ENCODE measurements at regions not wholly inside any gene's neighbourhood (a gene's known extent, or its start where the extent isn't known, plus 50 kb on each side); places are given as distances from the start of the nearest gene placed in this dataset.

DNA sequence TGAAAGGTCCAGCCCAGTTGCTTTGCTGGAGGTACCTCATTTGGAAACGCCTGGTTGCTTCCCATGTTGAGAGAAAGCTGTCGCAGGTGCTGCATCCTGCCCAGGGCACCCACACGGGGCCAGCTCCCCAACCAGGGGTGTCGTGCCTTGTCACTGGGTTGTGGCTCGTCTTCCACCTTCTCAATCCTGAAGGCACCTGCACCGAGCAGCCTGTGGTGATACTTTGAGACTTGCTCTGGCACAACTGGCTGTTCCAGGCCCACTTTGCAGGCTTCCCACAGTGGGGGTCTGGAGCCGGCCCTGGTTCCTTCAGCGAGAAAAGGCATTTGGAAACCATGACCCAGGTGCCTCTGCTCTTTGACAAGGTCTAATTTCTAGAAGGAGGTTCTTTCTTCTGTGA lies 197.3 kb upstream of the PPP2R2D start:
- DNase-seq = no peak
- Histone ChIP-seq H3K9me3 (no peaks in the 10 kb centered on the region), H3K27me3 (no peaks in the 10 kb centered on the region), H3K36me3 (no peaks in the 10 kb centered on the region), H3K4me1 (no peaks in the 10 kb centered on the region), H3K4me3 (ENCODE audit: low read depth, low read length) (no peak overlapping the region)
- TF ChIP-seq, protein P1, sequence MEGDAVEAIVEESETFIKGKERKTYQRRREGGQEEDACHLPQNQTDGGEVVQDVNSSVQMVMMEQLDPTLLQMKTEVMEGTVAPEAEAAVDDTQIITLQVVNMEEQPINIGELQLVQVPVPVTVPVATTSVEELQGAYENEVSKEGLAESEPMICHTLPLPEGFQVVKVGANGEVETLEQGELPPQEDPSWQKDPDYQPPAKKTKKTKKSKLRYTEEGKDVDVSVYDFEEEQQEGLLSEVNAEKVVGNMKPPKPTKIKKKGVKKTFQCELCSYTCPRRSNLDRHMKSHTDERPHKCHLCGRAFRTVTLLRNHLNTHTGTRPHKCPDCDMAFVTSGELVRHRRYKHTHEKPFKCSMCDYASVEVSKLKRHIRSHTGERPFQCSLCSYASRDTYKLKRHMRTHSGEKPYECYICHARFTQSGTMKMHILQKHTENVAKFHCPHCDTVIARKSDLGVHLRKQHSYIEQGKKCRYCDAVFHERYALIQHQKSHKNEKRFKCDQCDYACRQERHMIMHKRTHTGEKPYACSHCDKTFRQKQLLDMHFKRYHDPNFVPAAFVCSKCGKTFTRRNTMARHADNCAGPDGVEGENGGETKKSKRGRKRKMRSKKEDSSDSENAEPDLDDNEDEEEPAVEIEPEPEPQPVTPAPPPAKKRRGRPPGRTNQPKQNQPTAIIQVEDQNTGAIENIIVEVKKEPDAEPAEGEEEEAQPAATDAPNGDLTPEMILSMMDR (IDR thresholded peaks at IDR 0.05; ENCODE audit: low read depth, low read length) = no peak

DNA sequence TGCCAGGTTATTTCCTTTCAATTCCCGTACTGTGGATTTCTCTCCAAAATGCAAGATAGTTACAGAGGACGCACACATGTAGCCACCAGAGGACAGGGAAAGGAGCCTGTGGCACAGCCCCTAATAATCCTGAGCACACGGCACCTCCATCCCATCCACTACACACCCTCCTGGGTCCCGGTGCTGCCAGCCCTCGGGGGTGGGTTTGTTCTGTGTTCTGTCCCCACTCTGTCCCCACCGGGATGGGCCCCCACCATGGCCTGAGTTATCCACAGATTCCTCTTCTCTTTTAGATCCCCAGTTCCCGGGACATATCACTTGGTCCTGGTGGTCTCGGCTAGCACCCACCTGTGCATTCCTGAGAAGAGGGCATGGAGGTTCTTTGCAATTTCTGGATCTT lies 196.9 kb upstream of the PPP2R2D start:
- no peak for DNase-seq
- Histone ChIP-seq H3K4me1 (no peaks in the 10 kb centered on the region), H3K27me3 (no peaks in the 10 kb centered on the region), H3K36me3 (no peaks in the 10 kb centered on the region), H3K9me3 (no peaks in the 10 kb centered on the region), H3K4me3 (ENCODE audit: low read depth, low read length) (no peak overlapping the region)
- TF ChIP-seq, protein P1 (IDR thresholded peaks at IDR 0.05; ENCODE audit: low read depth, low read length) = no peak

DNA sequence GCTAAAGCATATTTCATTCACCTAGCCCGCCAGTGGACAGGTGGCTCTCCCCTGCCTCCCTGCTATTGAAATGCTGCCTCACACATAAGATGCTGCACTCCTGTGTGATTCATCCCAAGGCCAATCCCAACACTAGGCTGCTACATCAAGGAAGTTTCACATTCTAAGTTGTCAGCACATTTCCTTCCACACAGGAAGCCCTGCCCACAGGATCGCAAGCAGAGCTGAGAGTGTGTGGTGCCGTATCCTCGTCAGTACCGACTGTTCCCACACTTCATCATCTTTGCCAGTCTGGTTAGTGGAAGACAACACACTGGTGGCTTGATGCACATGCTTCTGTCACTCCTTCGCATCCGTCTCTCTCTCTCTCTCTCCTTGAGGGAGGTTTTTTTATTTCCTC lies 194.3 kb upstream of the PPP2R2D start:
- no peak for DNase-seq
- Histone ChIP-seq H3K4me3 (ENCODE audit: low read depth, low read length) (no peak overlapping the region), H3K27me3 (no peaks in the 10 kb centered on the region), H3K36me3 (no peaks in the 10 kb centered on the region), H3K4me1 (no peaks in the 10 kb centered on the region), H3K9me3 (no peaks in the 10 kb centered on the region)
- TF ChIP-seq, protein P1 (IDR thresholded peaks at IDR 0.05; ENCODE audit: low read depth, low read length) = no peak

DNA sequence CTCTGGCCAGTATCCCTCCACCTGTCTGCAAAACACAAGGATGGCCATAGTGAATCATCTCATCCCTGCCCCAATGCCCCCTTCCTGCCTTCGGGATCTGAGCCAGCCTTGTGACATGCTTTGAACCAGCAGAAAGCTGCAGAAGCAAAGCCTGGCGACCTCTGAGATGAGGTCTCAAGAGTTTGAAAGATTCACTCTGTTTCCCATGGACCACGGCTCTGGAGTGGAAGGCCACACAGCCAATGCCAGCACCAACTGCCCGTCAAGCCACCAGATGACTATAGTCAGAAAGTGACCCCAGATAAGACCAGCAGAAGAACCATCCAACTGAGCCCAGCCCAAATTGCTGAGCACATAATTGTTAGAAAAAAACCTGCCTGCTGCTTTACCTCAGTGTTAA lies 193.9 kb upstream of the PPP2R2D start:
- H3K9me3 ChIP-seq = no peaks in the 10 kb centered on the region
- H3K36me3 ChIP-seq = no peaks in the 10 kb centered on the region
- H3K4me1 ChIP-seq = no peaks in the 10 kb centered on the region
- DNase-seq = no peak
- H3K27me3 ChIP-seq = no peaks in the 10 kb centered on the region
- TF ChIP-seq, protein P1 (IDR thresholded peaks at IDR 0.05; ENCODE audit: low read depth, low read length) = no peak
- H3K4me3 ChIP-seq (ENCODE audit: low read depth, low read length) = no peak overlapping the region

DNA sequence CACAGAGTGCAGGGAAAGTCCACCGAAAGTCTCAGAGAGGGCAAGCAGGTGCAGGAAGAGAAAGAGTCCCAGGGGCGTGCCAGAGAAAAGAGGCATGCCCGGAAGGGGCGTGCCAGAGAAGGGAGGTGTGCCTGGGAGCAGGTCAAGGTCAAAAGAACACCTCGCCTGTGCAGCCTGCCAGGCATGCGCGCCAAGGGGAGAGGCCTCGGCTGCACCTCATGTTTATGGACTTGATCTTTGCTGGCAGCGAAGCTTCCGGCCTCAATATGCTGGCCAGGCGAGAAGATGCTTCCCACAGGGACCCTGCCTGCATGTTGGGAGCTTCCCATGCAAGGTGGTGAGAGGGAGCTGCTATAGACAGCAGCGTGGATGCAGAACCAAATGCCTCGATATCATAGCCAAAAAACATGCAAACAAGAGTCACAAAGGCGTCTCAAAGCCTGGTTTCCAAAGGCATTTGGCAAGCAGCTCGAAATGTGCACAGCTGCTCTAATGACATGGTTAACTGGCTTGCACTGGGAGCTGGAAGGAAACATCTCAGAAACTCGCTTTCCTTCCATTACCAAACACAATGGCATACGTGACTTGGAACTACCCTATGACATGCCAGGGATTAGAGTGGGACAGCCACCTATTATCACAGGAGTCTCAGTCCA lies 192.5 kb upstream of the PPP2R2D start:
- no peak for DNase-seq
- no peaks in the 10 kb centered on the region for H3K4me1 ChIP-seq
- H3K27me3 ChIP-seq = no peaks in the 10 kb centered on the region
- no peaks in the 10 kb centered on the region for H3K36me3 ChIP-seq
- H3K4me3 ChIP-seq (ENCODE audit: low read depth, low read length) = no peak overlapping the region
- no peaks in the 10 kb centered on the region for H3K9me3 ChIP-seq
- TF ChIP-seq, protein P1 (IDR thresholded peaks at IDR 0.05; ENCODE audit: low read depth, low read length) = no peak

DNA sequence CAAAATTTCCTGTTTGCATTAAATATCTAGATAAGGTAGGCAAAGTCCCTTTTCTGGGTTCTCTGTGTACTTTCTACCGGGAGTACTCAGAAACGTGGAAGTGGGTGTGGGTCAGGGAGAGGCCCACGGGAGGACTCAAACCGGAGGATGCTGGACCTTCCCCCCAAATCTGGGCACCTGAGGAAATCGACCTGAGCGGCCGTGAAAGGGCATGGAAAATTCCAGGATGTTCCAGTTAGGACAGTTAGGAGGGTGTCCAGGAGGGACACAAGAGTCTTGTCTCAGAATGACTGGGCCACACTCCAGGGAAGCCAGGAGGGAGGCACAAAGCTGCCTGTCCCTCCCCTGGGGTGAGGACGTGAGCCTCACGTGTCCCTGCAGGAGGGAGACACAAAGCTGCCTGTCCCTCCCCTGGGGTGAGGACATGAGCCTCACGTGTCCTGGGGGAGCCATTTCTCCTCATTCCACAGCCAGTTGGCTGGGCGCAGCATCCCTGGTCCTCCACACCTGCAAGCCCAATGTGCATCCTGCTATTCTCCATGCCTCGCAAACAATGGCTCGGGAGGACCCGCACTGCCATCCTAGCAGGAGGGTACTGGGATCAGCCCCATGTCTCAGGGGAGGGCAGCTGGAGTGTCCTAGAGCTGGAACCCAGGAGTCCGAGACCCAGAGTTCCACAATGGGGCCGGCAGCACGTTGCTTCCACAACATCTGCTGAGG lies 190.5 kb upstream of the PPP2R2D start:
- no peak for DNase-seq
- Histone ChIP-seq H3K9me3 (no peaks in the 10 kb centered on the region), H3K4me1 (no peaks in the 10 kb centered on the region)

More for the DNA sequence above, 190.5 kb upstream of the PPP2R2D start:
- H3K27me3 ChIP-seq = no peaks in the 10 kb centered on the region
- H3K4me3 ChIP-seq (ENCODE audit: low read depth, low read length) = no peak overlapping the region
- H3K36me3 ChIP-seq = no peaks in the 10 kb centered on the region
- TF ChIP-seq, protein P1 (IDR thresholded peaks at IDR 0.05; ENCODE audit: low read depth, low read length) = no peak

Data from BE2C (cell line).